Spleen (tissue), 11 donors: ENCODE measurements at regions not wholly inside any gene's neighbourhood (a gene's known extent, or its start where the extent isn't known, plus 50 kb on each side); places are given as distances from the start of the nearest gene placed in this dataset.

Source experiments
- DNase-seq: peaks from one replicate; pipeline ENCODE4 v3.0.0-alpha.2; 2020
- H3K27ac ChIP-seq, 8 donors: fragments of 200-600 bp; sonication (generic) in 7 of 8; 1 replicate in 4 of 8; 2 replicates in 4 of 8; pipeline versions ENCODE4 v1.5.0 to v1.8.0; 2016 to 2021; ENCODE audit warnings: inconsistent platforms in 4 of 8, mild to moderate bottlenecking in 4 of 8, moderate library complexity in 1 of 8
- H3K27me3 ChIP-seq, 7 donors: fragments of 200-600 bp; sonication (generic) in 6 of 7; replicated peaks in 1 of 7; 1 replicate in 4 of 7; 2 replicates in 3 of 7; pipeline versions ENCODE4 v1.5.0 to v1.8.0; 2016 to 2021; ENCODE audit warnings: inconsistent platforms in 3 of 7, mild to moderate bottlenecking in 1 of 7
- H3K36me3 ChIP-seq, 6 donors: fragments of 200-600 bp; sonication (generic) in 5 of 6; 1 replicate in 4 of 6; 2 replicates in 2 of 6; pipeline versions ENCODE4 v1.5.0 to v1.8.0; 2016 to 2021; ENCODE audit warnings: inconsistent platforms in 2 of 6
- H3K4me1 ChIP-seq, 6 donors: fragments of 200-600 bp; sonication (generic) in 5 of 6; 1 replicate in 3 of 6; 2 replicates in 3 of 6; pipeline versions ENCODE4 v1.5.0 to v1.8.0; 2016 to 2021; ENCODE audit warnings: inconsistent platforms in 3 of 6
- H3K4me3 ChIP-seq, 8 donors: fragments of 200-600 bp; sonication (generic) in 7 of 8; 1 replicate in 4 of 8; 2 replicates in 4 of 8; pipeline versions ENCODE4 v1.5.0 to v1.8.0; 2016 to 2021; ENCODE audit warnings: inconsistent platforms in 4 of 8, mild to moderate bottlenecking in 4 of 8, moderate library complexity in 2 of 8
- H3K9me3 ChIP-seq, 8 donors: fragments of 200-600 bp; sonication (generic) in 7 of 8; 1 replicate in 4 of 8; 2 replicates in 4 of 8; pipeline versions ENCODE4 v1.5.0 to v1.8.0; 2016 to 2021; ENCODE audit warnings: inconsistent platforms in 4 of 8
- CTCF ChIP-seq, 11 experiments: fragments of 200-600 bp in 7 of 11; fragments of 450-650 bp in 4 of 11; sonication (generic) in 4 of 11; IDR thresholded peaks in 8 of 11; conservative IDR thresholded peaks in 3 of 11; 1 replicate in 7 of 11; 2 replicates in 4 of 11; pipeline versions ENCODE4 v1.4.0 to v1.8.0; 2016 to 2021; ENCODE audit warnings: antibody characterized with exemption in 11 of 11, inconsistent platforms in 4 of 11, mild to moderate bottlenecking in 1 of 11
- POLR2A ChIP-seq, 3 donors: fragments of 450-650 bp; IDR thresholded peaks; one replicate each; pipeline ENCODE4 v1.5.1; 2017; ENCODE audit warnings: antibody characterized with exemption in 3 of 3, mild to moderate bottlenecking in 1 of 3
- POLR2AphosphoS5 ChIP-seq, 3 donors: sonication (generic); formaldehyde crosslinking; IDR thresholded peaks; one replicate each; pipeline ENCODE4 v1.5.1; 2017; ENCODE audit warnings: antibody characterized with exemption in 3 of 3
- WGBS, 5 donors: extraction: QIAGEN DNeasy Blood & Tissue Kit in 3 of 5; methylation state at CpG; one replicate each; pipeline versions ENCODE4 v1.1.5 to v1.1.7; 2013 to 2018; 5-methylcytosine and 5-hydroxymethylcytosine counted together
- intact Hi-C: fragments of 100-400 bp; cut with DNase I; formaldehyde crosslinking; loops from one replicate; pipeline ENCODE4 v1.15.0; 2023; ENCODE audit warnings: low total_unique reads
- donor health status: healthy with polysubstance abuse.
- donor health status: DM: no; HTN: no; CAD: no; lungs with moderate emphysema.
- donor health status: DM: no; HTN: no; CAD: no.
- donor health status: Bipolar disorder and iron deficiency.
- donor health status: healthy.
- donor health status: DM: no; HTN: no; CAD: no.
- donor health status: DM: yes; HTN: yes; CAD: no.

GRCh38 chr18:72436401-72436800, 107.7 kb downstream of the CBLN2 start:
- WGBS, 5 donors, result 54 to 70% (median 55%) methylated on average over 3 of the region's 3 CpGs
- H3K27ac ChIP-seq, result no peak overlapping the region
- H3K4me1 ChIP-seq, result no peaks in the 10 kb centered on the region
- DNase-seq, result no peak
- intact Hi-C loops, result no loop called here
- no peaks in the 10 kb centered on the region for H3K27me3 ChIP-seq
- no peaks in the 10 kb centered on the region for H3K36me3 ChIP-seq
- TF ChIP-seq POLR2A (IDR thresholded peaks at IDR 0.05) (no peak), CTCF (IDR thresholded peaks at IDR 0.05 in 8 of 11, conservative IDR thresholded peaks at IDR 0.05 in 3 of 11) (no peak), POLR2AphosphoS5 (IDR thresholded peaks at IDR 0.05) (no peak)
- no peaks in the 10 kb centered on the region for H3K9me3 ChIP-seq
- no peak overlapping the region for H3K4me3 ChIP-seq

GRCh38 chr18:72433756-72434155, 110.4 kb downstream of the CBLN2 start:
- H3K36me3 ChIP-seq, result no peaks in the 10 kb centered on the region
- H3K9me3 ChIP-seq, result peaks cover 0 to 16% (median 0%) of the 10 kb centered on the region in 8 donors
- H3K27ac ChIP-seq, result no peak overlapping the region
- H3K27me3 ChIP-seq, result no peaks in the 10 kb centered on the region
- H3K4me3 ChIP-seq, result no peak overlapping the region
- TF ChIP-seq CTCF (IDR thresholded peaks at IDR 0.05 in 8 of 11, conservative IDR thresholded peaks at IDR 0.05 in 3 of 11) (no peak), POLR2AphosphoS5 (IDR thresholded peaks at IDR 0.05) (no peak), POLR2A (IDR thresholded peaks at IDR 0.05) (no peak)
- H3K4me1 ChIP-seq, result no peaks in the 10 kb centered on the region
- DNase-seq, result no peak
- WGBS, 5 donors, result 83 to 95% (median 87%) methylated on average over 5 of the region's 5 CpGs
- intact Hi-C loops, result no loop called here

GRCh38 chr18:72427721-72428120, 116.4 kb downstream of the CBLN2 start:
- 45 to 78% (median 64%) methylated on average over 2 of the region's 2 CpGs for WGBS, 5 donors
- Histone ChIP-seq H3K27me3 (no peaks in the 10 kb centered on the region), H3K27ac (no peak overlapping the region), H3K4me1 (no peaks in the 10 kb centered on the region), H3K4me3 (no peak overlapping the region), H3K36me3 (no peaks in the 10 kb centered on the region), H3K9me3 (peaks cover 0 to 16% (median 0%) of the 10 kb centered on the region in 8 donors)
- TF ChIP-seq POLR2A (IDR thresholded peaks at IDR 0.05) (no peak), POLR2AphosphoS5 (IDR thresholded peaks at IDR 0.05) (no peak), CTCF (IDR thresholded peaks at IDR 0.05 in 8 of 11, conservative IDR thresholded peaks at IDR 0.05 in 3 of 11) (no peak)
- no peak for DNase-seq
- intact Hi-C loops, result no loop called here

- peaks cover 0 to 16% (median 0%) of the 10 kb centered on the region in 8 donors for H3K9me3 ChIP-seq
- 84 to 94% (median 87%) methylated on average over 4 of the region's 4 CpGs for WGBS, 5 donors
- H3K36me3 ChIP-seq, result no peaks in the 10 kb centered on the region
- no peak overlapping the region for H3K27ac ChIP-seq
- no peaks in the 10 kb centered on the region for H3K4me1 ChIP-seq
- intact Hi-C loops, result no loop called here
- TF ChIP-seq POLR2A (IDR thresholded peaks at IDR 0.05), result no peak
- TF ChIP-seq POLR2AphosphoS5 (IDR thresholded peaks at IDR 0.05), result no peak
- TF ChIP-seq CTCF (IDR thresholded peaks at IDR 0.05 in 8 of 11, conservative IDR thresholded peaks at IDR 0.05 in 3 of 11), result no peak
- no peaks in the 10 kb centered on the region for H3K27me3 ChIP-seq
- no peak overlapping the region for H3K4me3 ChIP-seq
- DNase-seq, result no peak
Observed at GRCh38 chr18:72419914-72420313, 124.2 kb downstream of the CBLN2 start.
